Parathyroid adenoma (tissue), 2 donors: ENCODE measurements at regions not wholly inside any gene's neighbourhood (a gene's known extent, or its start where the extent isn't known, plus 50 kb on each side); places are given as distances from the start of the nearest gene placed in this dataset.

ENCODE experiments used
- H2AFZ ChIP-seq: fragments of 300-600 bp; sonication (generic); one replicate; pipeline ENCODE4 v1.7.0; 2017; ENCODE audit warnings: antibody characterized with exemption, mild to moderate bottlenecking
- H3K27ac ChIP-seq: fragments of 300-600 bp; sonication (generic); one replicate; pipeline ENCODE4 v1.7.0; 2017
- H3K27me3 ChIP-seq: fragments of 300-600 bp; sonication (generic); one replicate; pipeline ENCODE4 v1.7.0; 2017; ENCODE audit warnings: low read length; ENCODE audit not compliant: control insufficient read depth, insufficient read depth
- H3K36me3 ChIP-seq: fragments of 300-600 bp; sonication (generic); one replicate; pipeline ENCODE4 v1.7.0; 2017; ENCODE audit warnings: low read length; ENCODE audit not compliant: control insufficient read depth, insufficient read depth
- H3K4me1 ChIP-seq: fragments of 300-600 bp; sonication (generic); one replicate; pipeline ENCODE4 v1.7.0; 2017; ENCODE audit warnings: control low read depth
- H3K4me2 ChIP-seq: fragments of 300-600 bp; sonication (generic); one replicate; pipeline ENCODE4 v1.7.0; 2017; ENCODE audit warnings: low read length
- H3K4me3 ChIP-seq: fragments of 300-600 bp; sonication (generic); one replicate; pipeline ENCODE4 v1.7.0; 2017; ENCODE audit warnings: low read depth, low read length
- H3K79me2 ChIP-seq: fragments of 300-600 bp; sonication (generic); one replicate; pipeline ENCODE4 v1.7.0; 2017; ENCODE audit warnings: control low read depth
- H3K9ac ChIP-seq: fragments of 300-600 bp; sonication (generic); one replicate; pipeline ENCODE4 v1.7.0; 2017; ENCODE audit warnings: mild to moderate bottlenecking
- H3K9me3 ChIP-seq: fragments of 300-600 bp; sonication (generic); one replicate; pipeline ENCODE4 v1.7.0; 2017; ENCODE audit warnings: low read length; ENCODE audit not compliant: control insufficient read depth
- CTCF ChIP-seq: fragments of 300-600 bp; sonication (generic); IDR thresholded peaks from one replicate; pipeline ENCODE4 v1.7.0; 2017; ENCODE audit warnings: antibody characterized with exemption, mild to moderate bottlenecking
- donor health status: primary hyperparathyroidism.

- Histone ChIP-seq H3K9ac (no peak overlapping the region), H3K9me3 (no peaks in the 10 kb centered on the region), H3K4me2 (no peak overlapping the region), H3K79me2 (no peaks in the 10 kb centered on the region), H3K36me3 (no peaks in the 10 kb centered on the region), H3K4me1 (no peaks in the 10 kb centered on the region), H3K4me3 (no peak overlapping the region), H2AFZ (no peak overlapping the region), H3K27ac (no peak overlapping the region), H3K27me3 (no peaks in the 10 kb centered on the region)
- no peak for TF ChIP-seq CTCF
Observed at GRCh38 chr2:45288532-45289417, 279.5 kb upstream of the SIX2 start.

- no peaks in the 10 kb centered on the region for H3K36me3 ChIP-seq
- H3K4me2 ChIP-seq: no peak overlapping the region
- no peak overlapping the region for H2AFZ ChIP-seq
- no peak for TF ChIP-seq CTCF
- no peak overlapping the region for H3K4me3 ChIP-seq
- H3K27me3 ChIP-seq: no peaks in the 10 kb centered on the region
- H3K79me2 ChIP-seq: no peaks in the 10 kb centered on the region
- H3K9me3 ChIP-seq: no peaks in the 10 kb centered on the region
- no peak overlapping the region for H3K27ac ChIP-seq
- H3K4me1 ChIP-seq: no peaks in the 10 kb centered on the region
- no peak overlapping the region for H3K9ac ChIP-seq
Observed at GRCh38 chr2:45287045-45287444, 277.8 kb upstream of the SIX2 start.

- Histone ChIP-seq H3K4me3 (no peak overlapping the region), H3K27ac (no peak overlapping the region), H3K79me2 (no peaks in the 10 kb centered on the region), H3K27me3 (no peaks in the 10 kb centered on the region), H3K36me3 (no peaks in the 10 kb centered on the region), H3K9ac (no peak overlapping the region), H3K4me2 (no peak overlapping the region), H2AFZ (no peak overlapping the region), H3K4me1 (no peaks in the 10 kb centered on the region), H3K9me3 (no peaks in the 10 kb centered on the region)
- TF ChIP-seq CTCF: no peak
Observed at GRCh38 chr2:45285771-45286390, 276.6 kb upstream of the SIX2 start.

GRCh38 chr2:45285311-45285710, 276.1 kb upstream of the SIX2 start:
- Histone ChIP-seq H2AFZ (no peak overlapping the region), H3K4me3 (no peak overlapping the region), H3K9ac (no peak overlapping the region), H3K36me3 (no peaks in the 10 kb centered on the region), H3K27ac (no peak overlapping the region), H3K27me3 (no peaks in the 10 kb centered on the region), H3K79me2 (no peaks in the 10 kb centered on the region), H3K9me3 (no peaks in the 10 kb centered on the region), H3K4me2 (no peak overlapping the region), H3K4me1 (no peaks in the 10 kb centered on the region)
- no peak for TF ChIP-seq CTCF
